ENCODE measurements at regions not wholly inside any gene's neighbourhood (a gene's known extent, or its start where the extent isn't known, plus 50 kb on each side); places are given as distances from the start of the nearest gene placed in this dataset.

- Histone ChIP-seq H3K27ac (no peak overlapping the region), H3K4me3 (no peak overlapping the region), H3K36me3 (no peaks in the 10 kb centered on the region), H3K4me1 (no peaks in the 10 kb centered on the region), H3K27me3 (peaks cover 0 to 3% (median 0%) of the 10 kb centered on the region in 4 donors), H3K9me3 (no peaks in the 10 kb centered on the region)
- no peak for ATAC-seq
- intact Hi-C loops (cut with DNase I), result no loop called here
- no peak for FAIRE-seq
- WGBS, 2 donors, result 1 to 2% methylated on average over 2 of the region's 2 CpGs
- TF ChIP-seq, protein P1, sequence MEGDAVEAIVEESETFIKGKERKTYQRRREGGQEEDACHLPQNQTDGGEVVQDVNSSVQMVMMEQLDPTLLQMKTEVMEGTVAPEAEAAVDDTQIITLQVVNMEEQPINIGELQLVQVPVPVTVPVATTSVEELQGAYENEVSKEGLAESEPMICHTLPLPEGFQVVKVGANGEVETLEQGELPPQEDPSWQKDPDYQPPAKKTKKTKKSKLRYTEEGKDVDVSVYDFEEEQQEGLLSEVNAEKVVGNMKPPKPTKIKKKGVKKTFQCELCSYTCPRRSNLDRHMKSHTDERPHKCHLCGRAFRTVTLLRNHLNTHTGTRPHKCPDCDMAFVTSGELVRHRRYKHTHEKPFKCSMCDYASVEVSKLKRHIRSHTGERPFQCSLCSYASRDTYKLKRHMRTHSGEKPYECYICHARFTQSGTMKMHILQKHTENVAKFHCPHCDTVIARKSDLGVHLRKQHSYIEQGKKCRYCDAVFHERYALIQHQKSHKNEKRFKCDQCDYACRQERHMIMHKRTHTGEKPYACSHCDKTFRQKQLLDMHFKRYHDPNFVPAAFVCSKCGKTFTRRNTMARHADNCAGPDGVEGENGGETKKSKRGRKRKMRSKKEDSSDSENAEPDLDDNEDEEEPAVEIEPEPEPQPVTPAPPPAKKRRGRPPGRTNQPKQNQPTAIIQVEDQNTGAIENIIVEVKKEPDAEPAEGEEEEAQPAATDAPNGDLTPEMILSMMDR (IDR thresholded peaks at IDR 0.05), result no peak
- no peak for DNase-seq
Measured at GRCh38 chr10:9060314-9060713, 1005.8 kb downstream of the GATA3 start.

DNA sequence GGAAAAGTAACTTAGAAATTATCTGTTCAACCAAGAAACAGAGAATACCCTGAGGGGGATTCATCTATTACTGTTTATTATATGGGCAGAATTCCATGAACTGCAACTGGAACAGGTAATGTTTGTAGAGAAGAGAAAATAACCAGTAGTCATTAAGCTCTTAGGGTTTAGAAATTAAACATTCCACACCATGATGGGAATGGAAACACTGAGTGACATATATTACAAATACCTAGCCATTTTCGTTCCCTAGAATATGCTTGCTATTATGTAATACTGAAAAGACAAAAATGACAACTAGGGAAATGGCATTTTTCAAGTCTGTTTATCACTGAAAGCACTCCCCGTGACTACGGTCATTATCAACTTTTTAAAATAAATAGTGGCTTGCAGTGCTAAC lies 1007.4 kb downstream of the GATA3 start:
- no peak overlapping the region for H3K27ac ChIP-seq
- no peaks in the 10 kb centered on the region for H3K4me1 ChIP-seq
- no peaks in the 10 kb centered on the region for H3K27me3 ChIP-seq
- DNase-seq (no peak), ATAC-seq (no peak), FAIRE-seq (no peak)
- H3K4me3 ChIP-seq, result no peak overlapping the region
- no peaks in the 10 kb centered on the region for H3K9me3 ChIP-seq
- no peaks in the 10 kb centered on the region for H3K36me3 ChIP-seq
- WGBS, 2 donors, result 18 to 22% methylated on average over 3 of the region's 3 CpGs
- intact Hi-C loops (cut with DNase I), result no loop called here
- TF ChIP-seq, protein P1 (IDR thresholded peaks at IDR 0.05), result no peak

DNA sequence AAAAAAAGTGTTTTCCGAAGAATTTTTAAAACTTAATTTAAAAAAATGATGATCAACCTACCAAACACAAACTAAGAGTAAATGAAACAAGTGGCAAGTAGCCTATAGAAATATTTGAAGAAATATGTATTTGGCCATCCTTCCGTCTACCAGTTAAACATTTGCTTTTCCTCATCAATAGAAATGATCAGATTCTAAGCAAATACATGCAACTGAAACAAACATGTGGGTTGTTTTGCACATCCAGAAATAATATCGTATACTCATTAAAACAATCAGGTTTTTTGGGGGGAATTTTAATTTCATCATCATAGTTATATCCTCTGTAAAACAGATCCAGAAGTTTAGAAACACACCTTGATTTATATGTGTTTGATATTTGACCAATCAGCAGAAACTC lies 1011.7 kb downstream of the GATA3 start:
- no peak overlapping the region for H3K4me3 ChIP-seq
- no peaks in the 10 kb centered on the region for H3K4me1 ChIP-seq
- H3K27me3 ChIP-seq, result no peaks in the 10 kb centered on the region
- intact Hi-C loops (cut with DNase I), result no loop called here
- FAIRE-seq (no peak), DNase-seq (no peak), ATAC-seq (no peak)
- WGBS, 2 donors, result 43 to 70% methylated on average over 3 of the region's 3 CpGs
- no peaks in the 10 kb centered on the region for H3K9me3 ChIP-seq
- H3K36me3 ChIP-seq, result no peaks in the 10 kb centered on the region
- TF ChIP-seq, protein P1 (IDR thresholded peaks at IDR 0.05), result no peak
- no peak overlapping the region for H3K27ac ChIP-seq

GRCh38 chr10:9068003-9068402 lies 1013.5 kb downstream of the GATA3 start:
- H3K9me3 ChIP-seq, result no peaks in the 10 kb centered on the region
- FAIRE-seq (no peak), ATAC-seq (no peak), DNase-seq (no peak)
- intact Hi-C loops (cut with DNase I), result no loop called here
- no peaks in the 10 kb centered on the region for H3K36me3 ChIP-seq
- no peak overlapping the region for H3K27ac ChIP-seq
- TF ChIP-seq, protein P1 (IDR thresholded peaks at IDR 0.05), result no peak
- H3K27me3 ChIP-seq, result peaks cover 0 to 3% (median 0%) of the 10 kb centered on the region in 4 donors
- no peaks in the 10 kb centered on the region for H3K4me1 ChIP-seq
- H3K4me3 ChIP-seq, result no peak overlapping the region

GRCh38 chr10:9069136-9069535 lies 1014.6 kb downstream of the GATA3 start:
- Histone ChIP-seq H3K27ac (no peak overlapping the region), H3K36me3 (no peaks in the 10 kb centered on the region), H3K27me3 (peaks cover 0 to 3% (median 0%) of the 10 kb centered on the region in 4 donors), H3K4me3 (no peak overlapping the region), H3K9me3 (no peaks in the 10 kb centered on the region), H3K4me1 (no peaks in the 10 kb centered on the region)
- intact Hi-C loops (cut with DNase I), result no loop called here
- no peak for ATAC-seq
- no peak for DNase-seq
- 78 to 81% methylated on average over 4 of the region's 4 CpGs for WGBS, 2 donors
- no peak for FAIRE-seq
- TF ChIP-seq, protein P1 (IDR thresholded peaks at IDR 0.05), result no peak
